ENCODE measurements at regions not wholly inside any gene's neighbourhood (a gene's known extent, or its start where the extent isn't known, plus 50 kb on each side); places are given as distances from the start of the nearest gene placed in this dataset.

DNA sequence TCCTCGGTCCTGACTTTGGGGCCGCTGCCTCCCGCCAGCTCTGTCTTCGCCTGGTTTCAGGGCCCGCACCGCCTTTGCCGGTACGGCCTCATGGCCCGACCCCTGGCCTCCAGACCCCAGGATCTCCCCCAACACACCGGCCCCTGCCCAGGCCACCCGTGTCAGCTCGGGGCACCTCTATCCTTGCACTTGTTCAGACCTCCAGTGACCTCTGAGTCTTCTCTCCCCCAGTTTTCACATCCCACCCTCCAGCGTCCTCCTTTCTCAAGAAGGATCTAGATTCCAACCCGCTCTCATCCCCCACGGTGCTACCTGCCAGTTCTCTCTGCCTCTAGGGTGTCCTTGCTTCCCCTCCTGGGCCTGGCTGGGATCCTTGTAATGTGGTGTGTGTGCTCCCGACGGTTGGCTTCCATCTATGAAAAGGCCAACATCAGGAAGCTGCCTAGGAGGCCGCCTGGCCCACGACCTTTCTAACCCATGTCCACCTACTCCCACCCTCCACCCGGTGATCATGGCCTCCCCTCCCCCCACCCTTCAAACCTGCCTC lies 61.1 kb downstream of the SPATA31C2 start:
- no peak for DNase-seq

DNA sequence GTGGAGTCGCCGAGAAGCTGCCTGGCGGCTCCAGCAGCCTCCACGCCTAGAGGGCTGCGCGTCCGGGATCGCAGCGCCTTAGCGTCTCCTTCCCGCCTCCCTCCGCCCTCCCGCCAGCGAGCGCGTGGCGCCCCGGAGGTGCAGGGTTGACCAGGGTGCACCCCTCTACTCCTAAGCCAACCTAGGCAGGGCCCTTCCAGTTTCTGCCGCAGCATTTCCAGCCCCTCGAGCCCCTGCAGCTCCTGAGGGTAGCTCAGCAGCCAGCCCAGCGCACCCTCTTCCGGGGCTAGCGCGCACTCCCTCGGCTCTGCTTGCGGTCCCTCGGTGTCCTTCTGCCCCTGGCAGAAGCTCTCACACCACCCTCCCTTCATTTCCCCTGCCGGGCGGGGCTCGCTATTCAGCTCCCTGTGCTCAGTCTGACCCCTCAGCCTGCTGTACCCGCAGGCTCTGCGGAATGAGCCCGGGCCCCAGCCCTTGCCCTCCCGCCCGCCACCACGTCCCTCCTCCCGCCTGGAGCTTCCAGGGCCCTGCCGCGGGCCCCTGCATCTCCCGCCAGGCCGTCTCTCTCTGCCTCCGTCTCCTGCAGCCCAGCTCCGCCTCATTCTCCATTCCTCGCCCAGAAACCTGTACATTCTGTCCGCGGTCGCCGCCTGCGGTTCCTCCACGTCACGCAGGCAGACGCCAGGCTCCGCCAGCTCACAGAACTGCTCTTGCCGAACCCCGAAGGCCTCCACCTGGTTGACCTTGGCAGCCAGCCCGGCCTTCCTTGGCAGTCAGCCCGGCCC lies 61.8 kb downstream of the SPATA31C2 start:
- DNase-seq = peak; percentile 70

GRCh38 chr9:88075966-88076285 lies 62.3 kb downstream of the SPATA31C2 start:
- DNase-seq = peak; percentile 61

GRCh38 chr9:88075506-88075905 lies 62.8 kb downstream of the SPATA31C2 start:
- DNase-seq = no peak

GRCh38 chr9:88074931-88075330 lies 63.3 kb downstream of the SPATA31C2 start:
- DNase-seq = no peak

DNA sequence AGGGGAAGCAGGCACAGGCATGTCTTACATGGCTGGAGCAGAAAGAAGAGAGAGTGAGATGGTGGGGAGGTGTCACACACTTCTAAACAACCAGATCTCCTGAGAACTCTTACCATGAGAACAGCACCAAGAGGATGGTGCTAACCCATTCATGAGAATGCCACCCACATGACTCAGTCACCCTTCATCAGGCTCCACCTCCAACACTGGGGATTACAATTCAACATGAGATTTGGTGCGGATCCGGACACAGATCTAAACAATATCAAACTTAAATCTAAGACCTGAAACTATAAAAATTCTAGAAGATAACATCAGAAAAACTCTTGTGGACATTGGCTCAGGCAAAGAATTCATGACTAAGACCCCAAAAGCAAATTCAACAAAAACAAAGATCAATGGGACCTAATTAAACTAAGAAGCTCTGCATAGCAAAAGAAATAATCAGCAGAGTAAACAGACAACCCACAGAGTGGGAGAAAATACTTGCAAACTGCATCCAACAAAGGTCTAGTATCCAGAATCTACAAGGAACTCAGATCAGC lies 65.4 kb downstream of the SPATA31C2 start:
- no peak for DNase-seq

GRCh38 chr9:88071331-88071730 lies 66.9 kb downstream of the SPATA31C2 start:
- no peak for DNase-seq

DNA sequence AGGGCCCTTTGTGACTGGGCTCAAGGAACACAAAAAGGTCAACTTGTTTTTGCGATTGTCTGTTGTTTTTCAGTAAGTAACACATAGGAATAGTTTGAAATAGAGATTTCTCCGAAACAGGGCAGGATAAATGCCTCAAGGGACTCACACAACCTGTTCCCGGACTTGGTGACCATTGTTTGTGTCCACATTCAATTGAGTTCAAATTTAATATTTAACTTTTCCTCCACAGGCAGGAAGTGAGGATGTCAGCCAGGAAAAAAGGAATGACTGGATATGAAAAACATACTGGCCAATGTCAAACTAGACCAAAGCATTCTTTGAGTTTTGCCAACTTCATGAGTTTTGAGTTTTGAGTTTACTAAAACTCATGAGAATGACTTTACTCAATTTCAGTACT lies 72.7 kb downstream of the SPATA31C2 start:
- no peak for DNase-seq

- DNase-seq = no peak
Observed at GRCh38 chr9:88064554-88064953, 73.7 kb downstream of the SPATA31C2 start.

DNA sequence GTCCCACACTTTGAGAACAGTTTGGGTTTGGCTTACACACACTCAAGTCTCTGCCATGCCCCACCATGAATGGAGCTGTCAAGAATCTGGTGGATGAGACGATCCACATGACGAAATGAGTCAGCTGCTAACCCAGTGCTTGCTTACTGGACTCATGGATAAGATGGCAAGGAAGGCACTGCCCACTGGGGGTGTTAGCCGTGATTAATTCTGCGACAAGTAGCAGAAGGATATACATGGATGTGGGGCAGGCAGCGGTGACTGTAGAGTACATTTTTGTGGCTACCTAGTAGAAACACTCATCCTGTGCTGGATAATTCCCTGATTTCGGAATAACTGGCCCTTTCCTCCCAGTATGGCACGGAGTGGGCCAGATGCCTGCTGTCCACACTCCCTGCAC lies 77.5 kb downstream of the SPATA31C2 start:
- no peak for DNase-seq

DNA sequence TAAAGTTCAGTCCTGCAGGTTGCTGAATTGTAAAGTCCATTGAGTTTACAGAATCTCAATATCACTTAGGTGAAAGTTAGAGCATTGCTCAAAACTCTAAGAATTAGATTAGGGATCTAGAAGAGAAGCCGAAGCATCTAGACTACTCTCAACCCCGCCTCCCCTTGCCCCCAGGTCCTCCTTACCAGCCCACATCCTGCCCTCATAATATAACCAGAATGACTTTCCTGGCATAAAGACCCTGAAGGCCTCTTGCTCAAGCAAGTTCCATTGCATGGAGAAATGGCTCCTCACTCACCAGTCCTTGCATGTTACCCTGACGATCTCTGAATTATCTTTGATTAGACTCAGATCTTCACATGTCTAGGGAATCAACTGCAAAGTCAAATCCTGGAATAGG lies 78.8 kb downstream of the SPATA31C2 start:
- DNase-seq = no peak

- no peak for DNase-seq
Observed at GRCh38 chr9:88056876-88057275, 81.4 kb downstream of the SPATA31C2 start.

DNA sequence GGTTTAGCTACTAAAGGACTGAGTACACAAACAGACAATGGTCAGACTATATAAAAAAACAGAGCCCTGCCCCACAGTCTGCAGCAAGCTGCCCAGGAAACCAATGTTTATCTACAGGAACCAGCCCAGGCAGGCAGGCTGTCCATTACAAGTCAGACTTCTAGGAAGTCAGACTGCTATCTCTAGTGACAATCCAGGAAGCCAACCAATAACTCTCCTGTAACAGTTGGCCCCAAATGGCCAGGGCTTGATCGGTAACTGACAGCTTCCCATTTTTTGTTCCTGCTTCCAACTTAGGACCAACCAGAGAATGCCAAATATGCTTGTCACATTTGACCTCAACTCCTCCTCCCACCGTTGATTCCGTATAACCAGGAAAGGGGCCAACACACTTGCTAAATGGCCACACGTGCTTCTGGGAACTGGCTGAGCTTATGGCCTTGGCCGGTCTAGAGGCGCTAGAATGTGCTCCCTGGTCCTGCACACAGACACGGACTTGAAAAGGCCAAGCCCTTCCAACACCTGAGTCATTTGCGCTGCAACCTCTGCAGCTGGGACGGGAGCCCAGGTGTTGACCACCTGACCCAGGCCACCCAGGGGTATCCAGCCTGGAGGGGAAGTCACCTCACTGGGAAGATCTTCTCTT lies 79.6 kb upstream of the CDK20 start:
- no peak for DNase-seq

- no peak for DNase-seq
Observed at GRCh38 chr9:88052321-88052965, 78.1 kb upstream of the CDK20 start.

DNA sequence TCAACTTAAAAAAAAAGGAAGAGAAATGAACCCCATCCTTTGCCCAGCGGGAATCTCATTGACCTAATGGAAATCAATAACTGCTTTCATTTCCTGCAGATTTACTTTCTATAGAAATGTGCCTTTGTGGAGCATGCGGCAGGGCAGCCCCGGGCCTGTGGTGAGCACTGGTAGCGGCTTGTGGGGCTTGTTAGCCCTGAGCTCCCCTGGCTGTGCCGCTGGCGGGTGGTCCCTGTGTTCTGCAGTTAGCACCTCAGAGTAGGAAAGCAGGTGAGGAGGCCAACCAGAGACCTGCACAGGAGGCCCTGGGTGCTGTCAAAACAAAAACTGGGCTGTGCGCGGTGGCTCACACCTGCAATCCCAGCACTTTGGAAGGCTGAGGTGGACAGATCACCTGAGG lies 76.8 kb upstream of the CDK20 start:
- no peak for DNase-seq

GRCh38 chr9:88049677-88050307 lies 75.5 kb upstream of the CDK20 start:
- DNase-seq = no peak

GRCh38 chr9:88046542-88046941 lies 72.2 kb upstream of the CDK20 start:
- no peak for DNase-seq

GRCh38 chr9:88045686-88046085 lies 71.4 kb upstream of the CDK20 start:
- no peak for DNase-seq

GRCh38 chr9:88044200-88044599 lies 69.9 kb upstream of the CDK20 start:
- DNase-seq = no peak

DNA sequence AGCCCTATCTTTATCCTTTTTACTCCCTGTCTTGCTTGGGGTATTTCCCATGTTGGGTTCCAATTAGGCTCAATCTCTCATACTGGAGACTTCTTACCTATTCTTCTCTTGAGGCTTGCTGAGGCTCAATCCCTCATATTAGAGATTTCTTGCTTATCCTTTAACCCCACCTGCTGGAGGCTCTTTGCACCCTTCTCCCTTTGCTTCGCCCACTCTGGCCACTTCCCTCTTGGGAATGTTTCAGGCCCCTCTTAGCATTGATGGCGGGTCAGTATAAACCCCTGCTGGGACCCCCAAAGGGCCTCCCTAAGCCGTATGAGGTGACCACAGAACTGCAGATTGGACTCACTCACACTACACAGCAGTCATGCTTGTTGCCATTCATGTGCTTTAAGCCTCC lies 69.3 kb upstream of the CDK20 start:
- DNase-seq = no peak

GRCh38 chr9:88041447-88041846 lies 67.1 kb upstream of the CDK20 start:
- peak; percentile 3 for DNase-seq

DNA sequence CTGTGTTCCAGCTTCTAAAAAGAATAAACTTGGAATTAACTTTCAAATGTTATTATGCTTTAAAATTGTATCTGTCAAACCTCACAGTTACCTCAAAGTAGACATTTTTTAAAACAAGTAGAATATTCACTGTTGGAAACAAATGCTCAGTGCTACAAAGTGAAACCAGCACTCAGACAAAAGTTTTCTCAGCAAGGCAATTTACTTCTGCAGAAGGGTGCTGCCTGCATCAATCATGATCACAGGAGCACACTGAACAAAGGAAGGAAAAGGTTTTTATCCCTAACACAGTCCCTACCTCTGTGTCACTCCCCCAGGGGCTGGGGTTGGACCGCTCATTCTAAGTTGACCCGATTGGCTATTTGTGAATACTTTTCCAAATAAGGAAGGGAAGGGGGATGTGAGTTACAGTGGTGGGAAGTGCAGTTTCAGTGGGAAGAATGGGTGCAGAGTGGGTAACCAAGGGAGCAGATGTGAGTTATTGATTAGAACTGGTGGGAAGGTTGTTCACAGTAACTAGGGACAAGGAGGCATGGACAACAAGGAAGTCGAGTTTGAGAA lies 63.0 kb upstream of the CDK20 start:
- no peak for DNase-seq

- no peak for DNase-seq
Observed at GRCh38 chr9:88034964-88035363, 60.6 kb upstream of the CDK20 start.

Data from NCI-H2171 (cell line).